Adrenal gland (tissue), 5 donors: ENCODE measurements at regions not wholly inside any gene's neighbourhood (a gene's known extent, or its start where the extent isn't known, plus 50 kb on each side); places are given as distances from the start of the nearest gene placed in this dataset.

Experiments
- POLR2A ChIP-seq, 2 donors: fragments of 450-650 bp; IDR thresholded peaks; one replicate each; pipeline ENCODE4 v1.6.1; 2017; ENCODE audit warnings: antibody characterized with exemption in 2 of 2, mild to moderate bottlenecking in 2 of 2, moderate library complexity in 1 of 2
- TF ChIP-seq, protein P1 (sequence below), 6 experiments: fragments of 450-650 bp in 4 of 6; fragments of 200-600 bp in 2 of 6; sonication (generic) in 1 of 6; IDR thresholded peaks; 1 replicate in 5 of 6; 2 replicates in 1 of 6; pipeline versions ENCODE4 v1.5.1 to v1.8.0; 2016 to 2021; ENCODE audit warnings: antibody characterized with exemption in 6 of 6, mild to moderate bottlenecking in 2 of 6, moderate library complexity in 1 of 6
- donor health status: DM: no; HTN: no; CAD: no.

DNA sequence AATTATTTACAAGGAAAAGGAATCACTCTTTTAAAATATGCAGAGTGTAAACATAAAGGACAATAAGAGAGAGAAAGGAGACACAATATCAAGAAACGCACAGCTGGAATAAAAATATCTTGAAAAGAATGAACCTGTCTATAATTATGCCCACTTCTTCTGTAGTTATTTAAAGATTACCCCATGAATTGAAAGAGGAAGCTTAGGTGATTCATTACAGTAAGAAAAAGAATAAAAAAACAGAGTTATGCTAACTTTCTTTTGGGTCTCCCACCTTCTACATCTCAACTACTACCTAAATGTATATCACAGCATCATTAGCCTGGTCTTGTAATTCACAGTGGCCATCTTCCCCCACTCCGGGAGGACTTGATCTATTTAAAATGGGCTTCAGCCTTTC lies 182.1 kb downstream of the MRPL39 start:
- TF ChIP-seq, protein P1, sequence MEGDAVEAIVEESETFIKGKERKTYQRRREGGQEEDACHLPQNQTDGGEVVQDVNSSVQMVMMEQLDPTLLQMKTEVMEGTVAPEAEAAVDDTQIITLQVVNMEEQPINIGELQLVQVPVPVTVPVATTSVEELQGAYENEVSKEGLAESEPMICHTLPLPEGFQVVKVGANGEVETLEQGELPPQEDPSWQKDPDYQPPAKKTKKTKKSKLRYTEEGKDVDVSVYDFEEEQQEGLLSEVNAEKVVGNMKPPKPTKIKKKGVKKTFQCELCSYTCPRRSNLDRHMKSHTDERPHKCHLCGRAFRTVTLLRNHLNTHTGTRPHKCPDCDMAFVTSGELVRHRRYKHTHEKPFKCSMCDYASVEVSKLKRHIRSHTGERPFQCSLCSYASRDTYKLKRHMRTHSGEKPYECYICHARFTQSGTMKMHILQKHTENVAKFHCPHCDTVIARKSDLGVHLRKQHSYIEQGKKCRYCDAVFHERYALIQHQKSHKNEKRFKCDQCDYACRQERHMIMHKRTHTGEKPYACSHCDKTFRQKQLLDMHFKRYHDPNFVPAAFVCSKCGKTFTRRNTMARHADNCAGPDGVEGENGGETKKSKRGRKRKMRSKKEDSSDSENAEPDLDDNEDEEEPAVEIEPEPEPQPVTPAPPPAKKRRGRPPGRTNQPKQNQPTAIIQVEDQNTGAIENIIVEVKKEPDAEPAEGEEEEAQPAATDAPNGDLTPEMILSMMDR (IDR thresholded peaks at IDR 0.05), result no peak
- no peak for TF ChIP-seq POLR2A (IDR thresholded peaks at IDR 0.05)
